WI38 (cell line): ENCODE measurements at regions not wholly inside any gene's neighbourhood (a gene's known extent, or its start where the extent isn't known, plus 50 kb on each side); places are given as distances from the start of the nearest gene placed in this dataset.

Experiments used
- H3K4me3 ChIP-seq: 2 replicates; pipeline ENCODE4 v1.5.1; 2011; ENCODE audit warnings: low read depth, mild to moderate bottlenecking, control low read depth, low read length
- TF ChIP-seq, protein P1 (sequence below): IDR thresholded peaks from 2 replicates; pipeline ENCODE4 v1.5.1; 2012; ENCODE audit warnings: low read depth, mild to moderate bottlenecking, control low read depth, low read length

DNA sequence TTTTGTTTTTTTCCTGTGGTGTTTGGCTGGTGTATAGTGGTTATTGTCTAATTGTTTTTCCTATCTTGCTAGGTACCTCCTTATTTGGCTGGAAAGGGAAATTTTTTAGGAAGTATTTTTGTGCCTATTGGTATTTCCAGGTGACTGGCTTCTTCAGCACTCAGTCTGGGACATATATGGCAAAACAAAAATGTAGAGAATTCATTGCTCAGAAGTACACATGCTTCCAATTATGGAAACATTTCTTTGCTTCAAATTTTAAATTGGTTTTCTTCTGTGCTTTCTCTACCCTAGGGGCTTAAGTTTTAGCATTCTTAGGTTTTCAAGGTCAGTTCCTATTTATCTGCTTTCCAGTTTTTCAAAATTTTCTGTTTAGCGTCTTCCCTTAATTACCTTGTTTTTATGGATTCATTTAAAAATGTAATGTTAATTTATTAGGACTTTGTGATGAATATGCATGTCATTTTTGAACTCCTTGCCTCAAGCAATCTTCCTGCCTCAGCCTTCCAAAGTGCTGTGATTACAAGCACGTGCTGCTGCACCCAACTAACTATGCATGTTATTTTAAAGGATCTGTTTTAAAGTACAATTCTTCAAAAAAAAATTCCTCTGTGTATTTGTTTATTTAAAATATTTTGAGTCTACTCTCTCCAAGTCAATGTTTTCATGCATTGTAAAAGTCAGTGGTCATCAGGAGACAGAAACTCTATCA lies 231.9 kb upstream of the DPPA4 start:
- TF ChIP-seq, protein P1, sequence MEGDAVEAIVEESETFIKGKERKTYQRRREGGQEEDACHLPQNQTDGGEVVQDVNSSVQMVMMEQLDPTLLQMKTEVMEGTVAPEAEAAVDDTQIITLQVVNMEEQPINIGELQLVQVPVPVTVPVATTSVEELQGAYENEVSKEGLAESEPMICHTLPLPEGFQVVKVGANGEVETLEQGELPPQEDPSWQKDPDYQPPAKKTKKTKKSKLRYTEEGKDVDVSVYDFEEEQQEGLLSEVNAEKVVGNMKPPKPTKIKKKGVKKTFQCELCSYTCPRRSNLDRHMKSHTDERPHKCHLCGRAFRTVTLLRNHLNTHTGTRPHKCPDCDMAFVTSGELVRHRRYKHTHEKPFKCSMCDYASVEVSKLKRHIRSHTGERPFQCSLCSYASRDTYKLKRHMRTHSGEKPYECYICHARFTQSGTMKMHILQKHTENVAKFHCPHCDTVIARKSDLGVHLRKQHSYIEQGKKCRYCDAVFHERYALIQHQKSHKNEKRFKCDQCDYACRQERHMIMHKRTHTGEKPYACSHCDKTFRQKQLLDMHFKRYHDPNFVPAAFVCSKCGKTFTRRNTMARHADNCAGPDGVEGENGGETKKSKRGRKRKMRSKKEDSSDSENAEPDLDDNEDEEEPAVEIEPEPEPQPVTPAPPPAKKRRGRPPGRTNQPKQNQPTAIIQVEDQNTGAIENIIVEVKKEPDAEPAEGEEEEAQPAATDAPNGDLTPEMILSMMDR, result no peak
- H3K4me3 ChIP-seq, result no peak overlapping the region

DNA sequence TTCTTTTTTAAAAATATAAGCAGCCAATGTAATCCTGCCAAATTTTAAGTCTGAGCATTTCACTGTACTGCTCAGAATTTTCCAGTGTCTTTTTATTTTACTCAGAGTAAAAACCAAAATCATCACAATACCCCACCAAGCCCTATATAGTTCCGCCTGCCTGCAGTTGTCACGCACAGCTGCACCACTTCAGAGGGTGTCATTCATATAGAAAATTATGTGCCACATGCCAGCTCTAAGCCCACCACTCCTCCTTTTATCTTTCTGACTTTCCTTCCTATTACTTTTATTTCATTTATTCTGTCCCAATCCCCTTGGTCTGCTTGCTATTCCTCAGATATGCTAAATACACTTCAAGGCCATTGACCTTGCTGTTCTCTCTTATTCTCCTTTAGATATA lies 233.1 kb upstream of the DPPA4 start:
- H3K4me3 ChIP-seq, result no peak overlapping the region
- TF ChIP-seq, protein P1, result no peak

DNA sequence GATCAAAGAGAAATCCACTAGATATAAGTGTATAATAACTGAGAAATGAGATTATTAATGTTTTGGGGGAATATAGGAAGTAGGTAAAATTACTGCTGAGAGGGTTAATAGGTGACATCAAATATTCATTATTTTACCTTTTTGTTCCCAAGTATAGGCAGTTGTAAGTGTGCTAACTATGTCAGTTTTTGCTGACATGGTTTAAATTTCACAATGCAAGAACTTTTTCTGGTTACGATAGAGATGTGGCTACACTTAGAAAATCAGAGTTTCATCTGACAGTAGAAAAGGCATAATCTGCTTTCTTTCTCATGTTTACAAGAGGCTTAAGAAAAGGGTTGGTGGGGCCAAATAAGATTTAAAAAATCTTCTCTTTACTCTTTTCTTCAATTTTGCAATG lies 235.0 kb upstream of the DPPA4 start:
- TF ChIP-seq, protein P1, result no peak
- H3K4me3 ChIP-seq, result no peak overlapping the region

DNA sequence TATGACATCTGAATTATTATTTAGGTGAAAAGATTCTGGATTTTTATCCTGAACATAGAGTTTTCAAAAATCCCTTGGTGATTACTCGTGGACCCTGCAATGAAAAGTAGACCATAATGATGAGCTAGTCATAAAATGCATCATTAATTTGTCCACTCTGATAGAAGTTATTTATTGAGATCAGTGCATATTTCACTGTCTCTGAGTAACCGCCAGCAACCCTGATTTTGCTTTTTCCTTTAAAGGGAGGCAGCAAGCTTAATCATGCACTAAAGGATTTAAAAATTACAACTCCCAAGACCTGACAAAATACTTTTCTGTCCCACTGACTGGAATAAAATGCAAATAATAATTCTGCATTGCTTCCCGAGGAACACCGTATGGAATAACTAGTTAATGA lies 259.6 kb upstream of the DPPA4 start:
- TF ChIP-seq, protein P1, result no peak
- H3K4me3 ChIP-seq, result no peak overlapping the region

DNA sequence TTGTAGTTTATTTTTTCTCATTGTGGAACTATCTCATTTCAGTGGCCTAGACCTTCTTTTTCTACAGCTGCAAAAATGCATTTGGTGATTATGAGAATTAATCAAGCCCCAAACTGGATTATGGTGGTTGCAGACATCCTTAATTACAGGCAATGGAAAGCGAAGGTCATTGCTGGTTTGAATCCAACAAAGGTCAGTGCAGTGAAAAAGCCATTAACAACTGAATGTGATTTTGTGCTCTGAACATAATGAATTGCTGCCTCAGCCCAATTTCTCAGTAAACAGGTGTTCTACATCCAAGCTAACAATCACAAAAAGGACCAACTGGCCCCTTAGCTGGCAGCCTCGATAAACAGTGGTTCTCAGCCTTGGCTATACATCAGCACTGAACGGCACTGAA lies 260.1 kb upstream of the DPPA4 start:
- H3K4me3 ChIP-seq, result no peak overlapping the region
- TF ChIP-seq, protein P1, result no peak

DNA sequence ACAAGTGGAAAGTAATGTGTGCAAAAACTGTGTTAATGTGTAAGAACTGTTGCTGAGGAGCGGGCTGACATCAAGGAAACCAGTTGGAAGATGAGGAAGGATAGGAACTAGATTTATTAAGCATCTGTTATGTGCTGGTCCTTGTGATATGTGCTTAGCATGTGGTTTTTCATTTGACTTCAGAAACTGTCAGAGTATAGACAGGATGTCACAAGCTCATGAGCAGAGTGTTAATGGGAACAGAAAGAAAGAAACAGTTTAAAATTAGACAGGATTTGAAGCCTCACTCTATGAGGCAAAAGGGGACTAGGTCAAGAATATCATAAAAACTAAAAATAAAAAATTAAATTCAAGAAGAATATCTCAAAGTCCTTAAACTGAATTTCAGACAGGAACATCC lies 270.6 kb upstream of the DPPA4 start:
- H3K4me3 ChIP-seq, result no peak overlapping the region
- TF ChIP-seq, protein P1, result no peak

DNA sequence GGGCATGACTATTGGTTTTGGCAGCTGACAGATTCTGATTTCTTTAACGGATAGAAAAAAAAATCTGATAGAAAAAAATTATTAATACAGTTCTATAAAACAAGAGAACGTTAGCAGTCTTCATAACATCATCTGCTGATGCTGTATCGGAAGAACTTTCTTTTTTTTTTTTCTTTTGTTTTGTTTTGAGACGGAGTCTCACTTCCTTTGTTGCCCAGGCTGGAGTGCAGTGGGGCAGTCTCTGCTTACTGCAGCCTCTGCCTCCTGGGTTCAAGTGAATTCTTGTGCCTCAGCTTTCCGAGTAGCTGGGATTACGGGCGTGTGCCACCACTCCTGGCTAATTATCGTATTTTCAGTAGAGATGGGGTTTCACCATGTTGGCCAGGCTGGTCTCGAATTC lies 271.2 kb upstream of the DPPA4 start:
- H3K4me3 ChIP-seq, result no peak overlapping the region
- TF ChIP-seq, protein P1, result no peak
